Uterus (tissue), 2 donors: ENCODE measurements at regions not wholly inside any gene's neighbourhood (a gene's known extent, or its start where the extent isn't known, plus 50 kb on each side); places are given as distances from the start of the nearest gene placed in this dataset.

ENCODE experiments used
- POLR2A ChIP-seq, 2 donors: fragments of 450-650 bp; IDR thresholded peaks; one replicate each; pipeline ENCODE4 v1.6.1; 2016; ENCODE audit warnings: antibody characterized with exemption in 2 of 2, mild to moderate bottlenecking in 1 of 2, moderate library complexity in 1 of 2
- TF ChIP-seq, protein P1 (sequence below), 4 experiments: fragments of 200-600 bp in 2 of 4; fragments of 450-650 bp in 2 of 4; sonication (generic) in 2 of 4; IDR thresholded peaks; one replicate each; pipeline ENCODE4 v1.5.1; 2016 to 2019; ENCODE audit warnings: antibody characterized with exemption in 4 of 4, mild to moderate bottlenecking in 2 of 4, moderate library complexity in 1 of 4

DNA sequence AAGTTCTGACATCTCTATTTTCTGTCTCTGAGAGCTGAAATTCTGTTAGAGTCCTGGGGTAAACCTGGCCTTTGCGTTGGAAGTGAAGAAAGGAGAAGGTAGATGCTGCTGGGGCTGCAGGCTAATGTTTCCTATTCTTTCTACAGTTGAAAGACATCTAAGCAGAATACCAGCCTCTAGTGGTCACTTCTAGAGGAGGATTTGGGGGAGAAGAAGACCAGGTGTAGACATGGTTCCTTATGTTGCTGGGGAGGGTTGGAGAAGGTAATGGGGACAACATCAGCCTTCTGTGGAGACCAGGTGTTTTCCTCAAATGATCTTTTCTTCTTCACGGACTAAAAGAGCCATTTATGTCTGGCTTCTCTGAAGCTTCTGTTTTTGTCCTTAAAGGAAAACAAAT, 62.6 kb downstream of the BTBD3 start:
- TF ChIP-seq POLR2A (IDR thresholded peaks at IDR 0.05) = no peak
- TF ChIP-seq, protein P1, sequence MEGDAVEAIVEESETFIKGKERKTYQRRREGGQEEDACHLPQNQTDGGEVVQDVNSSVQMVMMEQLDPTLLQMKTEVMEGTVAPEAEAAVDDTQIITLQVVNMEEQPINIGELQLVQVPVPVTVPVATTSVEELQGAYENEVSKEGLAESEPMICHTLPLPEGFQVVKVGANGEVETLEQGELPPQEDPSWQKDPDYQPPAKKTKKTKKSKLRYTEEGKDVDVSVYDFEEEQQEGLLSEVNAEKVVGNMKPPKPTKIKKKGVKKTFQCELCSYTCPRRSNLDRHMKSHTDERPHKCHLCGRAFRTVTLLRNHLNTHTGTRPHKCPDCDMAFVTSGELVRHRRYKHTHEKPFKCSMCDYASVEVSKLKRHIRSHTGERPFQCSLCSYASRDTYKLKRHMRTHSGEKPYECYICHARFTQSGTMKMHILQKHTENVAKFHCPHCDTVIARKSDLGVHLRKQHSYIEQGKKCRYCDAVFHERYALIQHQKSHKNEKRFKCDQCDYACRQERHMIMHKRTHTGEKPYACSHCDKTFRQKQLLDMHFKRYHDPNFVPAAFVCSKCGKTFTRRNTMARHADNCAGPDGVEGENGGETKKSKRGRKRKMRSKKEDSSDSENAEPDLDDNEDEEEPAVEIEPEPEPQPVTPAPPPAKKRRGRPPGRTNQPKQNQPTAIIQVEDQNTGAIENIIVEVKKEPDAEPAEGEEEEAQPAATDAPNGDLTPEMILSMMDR (IDR thresholded peaks at IDR 0.05) = no peak
